HCT116 (cell line): ENCODE measurements at regions not wholly inside any gene's neighbourhood (a gene's known extent, or its start where the extent isn't known, plus 50 kb on each side); places are given as distances from the start of the nearest gene placed in this dataset.

ENCODE experiments used
- ATAC-seq: fragments of 200-7000 bp; cut with Tn5 transposase; 2 replicates; pipeline ENCODE4 v1.9.1; 2020; ENCODE audit warnings: mild to moderate bottlenecking, moderate library complexity
- BruUV-seq: library from RNA; stranded (reverse); fragments of 400-500 nt; replicated peaks from 2 replicates; lab custom pipeline; 2021; lab: Mats Ljungman, UMichigan
- CTCF ChIA-PET: fragments of 300-600 bp; sonication (Branson Sonifier 250); formaldehyde crosslinking; loops from one replicate; lab custom pipeline; 2021; ENCODE audit warnings: antibody characterized with exemption; lab: Charles Lee
- POLR2A ChIA-PET: fragments of 300-600, 350-600 bp; sonication (Branson Sonifier 250); formaldehyde crosslinking; loops from one replicate; lab custom pipeline; 2021; ENCODE audit warnings: antibody characterized with exemption; lab: Charles Lee
- RAD21 ChIA-PET, 2 experiments: fragments of 300-600 bp; sonication (Branson Sonifier 250); formaldehyde crosslinking; loops; one replicate each; lab custom pipeline; 2023; ENCODE audit warnings: low total read pairs in 2 of 2; ENCODE audit not compliant: uncharacterized antibody in 2 of 2, unreplicated experiment in 2 of 2, low non-redundant PET in 1 of 2; lab: Charles Lee
- DNase-seq: peaks from one replicate; pipeline ENCODE4 v3.0.0-alpha.2; 2010; ENCODE audit warnings: low read depth, low spot score
- H2AFZ ChIP-seq: fragments of 200-600 bp; shearing (Covaris generic), sonication (generic); 2 replicates; pipeline ENCODE4 v1.6.1; 2017; ENCODE audit warnings: low read depth, mixed run types, mixed read lengths, antibody characterized with exemption, low read length; ENCODE audit not compliant: poor library complexity, severe bottlenecking
- H3K27ac ChIP-seq: 2 replicates; pipeline ENCODE4 v1.5.1; 2012; ENCODE audit warnings: low read depth, low read length
- H3K27me3 ChIP-seq: fragments of 200-600 bp; sonication (generic); 2 replicates; pipeline ENCODE4 v1.6.1; 2016; ENCODE audit warnings: mixed run types, low read length, mixed read lengths; ENCODE audit not compliant: insufficient read depth
- H3K36me3 ChIP-seq, 2 experiments: fragments of 200-500 bp in 1 of 2; fragments of 200-600 bp in 1 of 2; sonication (Bioruptor generic) in 1 of 2; sonication (generic) in 1 of 2; 2 replicates each; pipeline versions ENCODE4 v1.5.1 to v1.6.1; 2014 to 2016; ENCODE audit warnings: low read length in 2 of 2, inconsistent platforms in 1 of 2, mixed read lengths in 1 of 2, mixed run types in 1 of 2; ENCODE audit not compliant: insufficient read depth in 2 of 2, control insufficient read depth in 1 of 2
- H3K4me1 ChIP-seq, 2 experiments: fragments of 200-600 bp in 1 of 2; sonication (generic) in 1 of 2; 2 replicates each; pipeline versions ENCODE4 v1.5.1 to v1.6.1; 2012 to 2017; ENCODE audit warnings: low read length in 2 of 2, inconsistent platforms in 1 of 2, mild to moderate bottlenecking in 1 of 2, mixed read lengths in 1 of 2, mixed run types in 1 of 2, moderate library complexity in 1 of 2; ENCODE audit not compliant: insufficient read depth in 2 of 2, control insufficient read depth in 1 of 2
- H3K4me2 ChIP-seq: fragments of 200-600 bp; sonication (generic); 2 replicates; pipeline ENCODE4 v1.6.1; 2017; ENCODE audit warnings: mixed run types, low read length, mixed read lengths
- H3K4me3 ChIP-seq, 2 experiments: fragments of 200-600 bp in 1 of 2; sonication (generic) in 1 of 2; replicated peaks in 1 of 2; 2 replicates each; pipeline ENCODE4 v1.5.1; 2011 to 2016; ENCODE audit warnings: low read length in 2 of 2, control low read depth in 1 of 2, low read depth in 1 of 2, mild to moderate bottlenecking in 1 of 2, mixed read lengths in 1 of 2, mixed run types in 1 of 2
- H3K79me2 ChIP-seq: fragments of 200-600 bp; sonication (generic); 2 replicates; pipeline ENCODE4 v1.6.1; 2017; ENCODE audit warnings: mild to moderate bottlenecking, mixed run types, low read length, moderate library complexity, mixed read lengths; ENCODE audit not compliant: insufficient read depth
- H3K9ac ChIP-seq: fragments of 200-600 bp; sonication (generic); 2 replicates; pipeline ENCODE4 v1.6.1; 2016; ENCODE audit warnings: low read length, mixed read lengths
- H3K9me2 ChIP-seq: fragments of 200-600 bp; sonication (generic), shearing (Covaris generic); 2 replicates; pipeline ENCODE4 v1.6.1; 2017; ENCODE audit warnings: mixed run types, mild to moderate bottlenecking, moderate library complexity; ENCODE audit not compliant: insufficient read depth
- H3K9me3 ChIP-seq, 2 experiments: fragments of 200-500 bp in 1 of 2; fragments of 200-600 bp in 1 of 2; sonication (Bioruptor generic) in 1 of 2; sonication (generic) in 1 of 2; 2 replicates each; pipeline ENCODE4 v1.6.1; 2014 to 2017; ENCODE audit warnings: low read length in 2 of 2, mixed read lengths in 2 of 2, inconsistent platforms in 1 of 2, low read depth in 1 of 2, mild to moderate bottlenecking in 1 of 2, mixed run types in 1 of 2, moderate library complexity in 1 of 2; ENCODE audit not compliant: control insufficient read depth in 1 of 2, insufficient read depth in 1 of 2
- H4K20me1 ChIP-seq: fragments of 200-600 bp; sonication (generic), shearing (Covaris generic); 2 replicates; pipeline ENCODE4 v1.6.1; 2017; ENCODE audit warnings: mixed run types, mild to moderate bottlenecking, moderate library complexity; ENCODE audit not compliant: insufficient read depth
- ELF1 ChIP-seq: IDR thresholded peaks from 2 replicates; pipeline ENCODE4 v1.6.1; 2012; ENCODE audit warnings: low read depth, borderline replicate concordance
- EZH2 ChIP-seq: fragments of 200-600 bp; sonication (generic); IDR thresholded peaks from 2 replicates; pipeline ENCODE4 v1.6.1; 2017; ENCODE audit warnings: antibody characterized with exemption, mixed run types
- EZH2phosphoT487 ChIP-seq: fragments of 200-600 bp; IDR thresholded peaks from 2 replicates; pipeline ENCODE4 v1.6.1; 2018; ENCODE audit warnings: antibody characterized with exemption, borderline replicate concordance
- FOSL1 ChIP-seq: IDR thresholded peaks from 2 replicates; pipeline ENCODE4 v1.6.1; 2012; ENCODE audit warnings: low read depth
- MAX ChIP-seq: IDR thresholded peaks from 2 replicates; pipeline ENCODE4 v1.6.1; 2012
- POLR2A ChIP-seq: IDR thresholded peaks from 2 replicates; pipeline ENCODE4 v1.7.0; 2011; ENCODE audit warnings: borderline replicate concordance; ENCODE audit not compliant: insufficient read depth, insufficient read length; ENCODE audit errors: extremely low read depth
- POLR2AphosphoS5 ChIP-seq: IDR thresholded peaks from 2 replicates; pipeline ENCODE4 v1.6.1; 2011; ENCODE audit warnings: mild to moderate bottlenecking, low read depth, low read length, moderate library complexity
- RAD21 ChIP-seq: IDR thresholded peaks from 2 replicates; pipeline ENCODE4 v1.6.1; 2012; ENCODE audit warnings: low read depth, mild to moderate bottlenecking
- REST ChIP-seq: IDR thresholded peaks from 2 replicates; pipeline ENCODE4 v1.6.1; 2012; ENCODE audit warnings: low read depth
- SP1 ChIP-seq: IDR thresholded peaks from 2 replicates; pipeline ENCODE4 v1.6.1; 2012; ENCODE audit warnings: low read depth
- YY1 ChIP-seq: IDR thresholded peaks from 2 replicates; pipeline ENCODE4 v1.6.1; 2011; ENCODE audit warnings: low read length, low read depth, moderate library complexity, mild to moderate bottlenecking; ENCODE audit not compliant: insufficient replicate concordance; ENCODE audit errors: extremely low read depth
- ZNF274 ChIP-seq: fragments of 200-500 bp; sonication (Bioruptor generic); IDR thresholded peaks from 2 replicates; pipeline ENCODE4 v1.6.1; 2014; ENCODE audit warnings: mild to moderate bottlenecking, low read depth, low read length, inconsistent platforms
- intact Hi-C: fragments of 100-400 bp; cut with micrococcal nuclease; formaldehyde crosslinking; loops from 2 replicates; pipeline ENCODE4 v1.10.0; 2022
- TF ChIP-seq, protein P1 (sequence below), 3 experiments: fragments of 200-600 bp in 1 of 3; sonication (generic) in 1 of 3; IDR thresholded peaks in 2 of 3; conservative IDR thresholded peaks in 1 of 3; 2 replicates each; pipeline ENCODE4 v1.5.1; 2012 to 2017; ENCODE audit warnings: low read depth in 2 of 3, low read length in 2 of 3, antibody characterized with exemption in 1 of 3, borderline replicate concordance in 1 of 3, control low read depth in 1 of 3, mild to moderate bottlenecking in 1 of 3, mixed read lengths in 1 of 3, mixed run types in 1 of 3, moderate library complexity in 1 of 3; ENCODE audit not compliant: insufficient read depth in 1 of 3

- Histone ChIP-seq H4K20me1 (no peaks in the 10 kb centered on the region), H3K4me1 (no peaks in the 10 kb centered on the region), H3K9me3 (no peaks in the 10 kb centered on the region), H3K27me3 (0 out of 2 replicates have a peak, but pooled peaks cover 9% of the 10 kb centered on the region), H3K4me3 (no peak overlapping the region), H2AFZ (no peak overlapping the region), H3K36me3 (no peaks in the 10 kb centered on the region), H3K9me2 (no peaks in the 10 kb centered on the region), H3K4me2 (no peak overlapping the region), H3K27ac (no peak overlapping the region), H3K9ac (no peak overlapping the region), H3K79me2 (no peaks in the 10 kb centered on the region)
- intact Hi-C loops, result no loop called here
- ChIA-PET POLR2A (no interaction called here), RAD21 (no interaction called here), CTCF (no interaction called here)
- ATAC-seq (no peak), DNase-seq (no peak)
- no TSS peak for BruUV-seq
- TF ChIP-seq, protein P1, sequence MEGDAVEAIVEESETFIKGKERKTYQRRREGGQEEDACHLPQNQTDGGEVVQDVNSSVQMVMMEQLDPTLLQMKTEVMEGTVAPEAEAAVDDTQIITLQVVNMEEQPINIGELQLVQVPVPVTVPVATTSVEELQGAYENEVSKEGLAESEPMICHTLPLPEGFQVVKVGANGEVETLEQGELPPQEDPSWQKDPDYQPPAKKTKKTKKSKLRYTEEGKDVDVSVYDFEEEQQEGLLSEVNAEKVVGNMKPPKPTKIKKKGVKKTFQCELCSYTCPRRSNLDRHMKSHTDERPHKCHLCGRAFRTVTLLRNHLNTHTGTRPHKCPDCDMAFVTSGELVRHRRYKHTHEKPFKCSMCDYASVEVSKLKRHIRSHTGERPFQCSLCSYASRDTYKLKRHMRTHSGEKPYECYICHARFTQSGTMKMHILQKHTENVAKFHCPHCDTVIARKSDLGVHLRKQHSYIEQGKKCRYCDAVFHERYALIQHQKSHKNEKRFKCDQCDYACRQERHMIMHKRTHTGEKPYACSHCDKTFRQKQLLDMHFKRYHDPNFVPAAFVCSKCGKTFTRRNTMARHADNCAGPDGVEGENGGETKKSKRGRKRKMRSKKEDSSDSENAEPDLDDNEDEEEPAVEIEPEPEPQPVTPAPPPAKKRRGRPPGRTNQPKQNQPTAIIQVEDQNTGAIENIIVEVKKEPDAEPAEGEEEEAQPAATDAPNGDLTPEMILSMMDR (IDR thresholded peaks at IDR 0.05 in 2 of 3, conservative IDR thresholded peaks at IDR 0.05 in 1 of 3; ENCODE audit: borderline replicate concordance in 1 of 3, insufficient read depth in 1 of 3, low read depth in 2 of 3, low read length in 2 of 3), result no peak
- TF ChIP-seq SP1 (no peak), ELF1 (no peak), ZNF274 (no peak), POLR2A (no peak)
Observed at GRCh38 chr4:67394879-67395278, 150.4 kb downstream of the CENPC start.

DNA sequence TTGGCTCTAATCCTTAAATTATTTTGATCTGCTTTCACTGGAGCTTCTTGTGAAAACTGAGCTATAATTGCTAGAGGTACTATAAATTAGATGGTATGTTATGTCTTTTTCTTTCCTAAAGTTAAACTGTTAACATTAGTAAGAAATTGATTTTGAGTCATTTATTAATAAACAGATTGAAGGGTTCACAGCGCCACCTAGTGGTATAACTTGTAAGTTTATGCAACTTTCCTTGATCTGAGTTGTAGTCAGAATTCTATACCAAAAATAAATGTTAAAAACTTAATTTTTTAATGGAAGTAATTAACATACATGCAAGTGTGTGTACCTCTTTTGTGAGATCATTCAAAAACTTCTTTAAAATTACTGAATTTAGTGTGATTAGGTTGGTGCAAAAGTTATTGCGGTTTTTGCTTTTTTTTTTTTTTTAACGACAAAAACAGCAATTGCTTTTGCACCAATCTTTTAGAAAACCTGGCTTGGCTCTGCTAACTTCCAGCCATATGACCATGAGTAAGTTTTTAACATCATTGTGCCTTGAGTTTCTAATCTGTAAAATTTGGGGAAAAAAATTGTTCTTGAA, 151.5 kb downstream of the CENPC start:
- intact Hi-C loops, result no loop called here
- no peaks in the 10 kb centered on the region for H3K36me3 ChIP-seq
- no TSS peak for BruUV-seq
- H2AFZ ChIP-seq, result no peak overlapping the region
- H3K9me3 ChIP-seq, result no peaks in the 10 kb centered on the region
- H3K4me1 ChIP-seq, result no peaks in the 10 kb centered on the region
- no peak overlapping the region for H3K27ac ChIP-seq
- DNase-seq (peak; percentile 29), ATAC-seq (no peak)
- CTCF ChIA-PET, result no interaction called here
- H3K27me3 ChIP-seq, result 0 out of 2 replicates have a peak, but pooled peaks cover 9% of the 10 kb centered on the region
- H3K9me2 ChIP-seq, result no peaks in the 10 kb centered on the region
- no peak overlapping the region for H3K9ac ChIP-seq
- H3K79me2 ChIP-seq, result no peaks in the 10 kb centered on the region
- POLR2A ChIA-PET, result no interaction called here
- no peak overlapping the region for H3K4me3 ChIP-seq
- RAD21 ChIA-PET, result no interaction called here
- no peaks in the 10 kb centered on the region for H4K20me1 ChIP-seq
- no peak overlapping the region for H3K4me2 ChIP-seq
- TF ChIP-seq EZH2phosphoT487, result no peak
- TF ChIP-seq REST, result no peak
- no peak for TF ChIP-seq ZNF274
- TF ChIP-seq MAX, result no peak
- TF ChIP-seq FOSL1, result no peak
- peak; percentile 41 for TF ChIP-seq RAD21
- no peak for TF ChIP-seq YY1
- TF ChIP-seq EZH2, result no peak
- no peak for TF ChIP-seq POLR2AphosphoS5
